B cell (primary cell): ENCODE measurements at regions not wholly inside any gene's neighbourhood (a gene's known extent, or its start where the extent isn't known, plus 50 kb on each side); places are given as distances from the start of the nearest gene placed in this dataset.
A peak's percentile ranks its signal among the peaks of the same experiment; 100 is the strongest.
"Not testable (repeated sequence)": the region's sequence is repeated elsewhere in the genome, so short reads cannot be mapped to it uniquely, and the experiment has no call there.

ENCODE experiments used
- ATAC-seq: fragments of 200-7000 bp; cut with Tn5 transposase; one replicate; pipeline ENCODE4 v1.10.0; 2021; ENCODE audit warnings: low read depth, mild to moderate bottlenecking, moderate number of reproducible peaks, moderate library complexity
- CTCF ChIA-PET: fragments of 350-600 bp; sonication (Branson Sonifier 250); formaldehyde crosslinking; loops from one replicate; lab custom pipeline; 2021; ENCODE audit warnings: antibody characterized with exemption, inconsistent platforms; lab: Charles Lee
- POLR2A ChIA-PET: fragments of 350-600 bp; sonication (Branson Sonifier 250); formaldehyde crosslinking; loops from one replicate; lab custom pipeline; 2021; ENCODE audit warnings: antibody characterized with exemption; lab: Charles Lee
- DNase-seq: peaks from one replicate; pipeline ENCODE4 v3.0.0; 2013
- H2AFZ ChIP-seq: 2 replicates; pipeline ENCODE4 v1.6.1; 2012; ENCODE audit warnings: mild to moderate bottlenecking, low read depth, low read length; ENCODE audit not compliant: insufficient read depth, poor library complexity, severe bottlenecking
- H3K27ac ChIP-seq, 2 donors: 1 replicate in 1 of 2; 2 replicates in 1 of 2; pipeline ENCODE4 v1.5.1; 2012 to 2013; ENCODE audit warnings: low read length in 2 of 2, mild to moderate bottlenecking in 2 of 2, moderate library complexity in 1 of 2
- H3K27me3 ChIP-seq, 4 experiments: fragments of 200-600 bp in 1 of 4; sonication (generic) in 1 of 4; replicated peaks in 1 of 4; 1 replicate in 2 of 4; 2 replicates in 2 of 4; pipeline versions ENCODE4 v1.6.1 to v1.7.0; 2013 to 2016; ENCODE audit warnings: low read length in 3 of 4, mild to moderate bottlenecking in 2 of 4, mixed read lengths in 1 of 4, moderate library complexity in 1 of 4; ENCODE audit not compliant: insufficient read depth in 4 of 4, control insufficient read depth in 3 of 4; ENCODE audit errors: control extremely low read depth in 1 of 4
- H3K36me3 ChIP-seq, 2 experiments: replicated peaks in 1 of 2; 1 replicate in 1 of 2; 2 replicates in 1 of 2; pipeline versions ENCODE4 v1.6.1 to v1.7.1; 2013; ENCODE audit warnings: low read length in 1 of 2; ENCODE audit not compliant: insufficient read depth in 2 of 2, control insufficient read depth in 1 of 2; ENCODE audit errors: control extremely low read depth in 1 of 2, extremely low read depth in 1 of 2
- H3K4me1 ChIP-seq, 2 donors: fragments of 200-600 bp in 1 of 2; sonication (generic) in 1 of 2; 1 replicate in 1 of 2; 2 replicates in 1 of 2; pipeline versions ENCODE4 v1.5.1 to v1.6.1; 2013 to 2017; ENCODE audit warnings: low read length in 2 of 2; ENCODE audit not compliant: control insufficient read depth in 2 of 2, insufficient read depth in 2 of 2
- H3K4me2 ChIP-seq: replicated peaks from 2 replicates; pipeline ENCODE3; 2012; ENCODE audit warnings: mild to moderate bottlenecking, low read depth, low read length; ENCODE audit not compliant: poor library complexity, severe bottlenecking
- H3K4me3 ChIP-seq, 5 experiments: fragments of 200-600 bp in 1 of 5; sonication (generic) in 1 of 5; 1 replicate in 3 of 5; 2 replicates in 2 of 5; pipeline versions ENCODE4 v1.5.1 to v1.7.0; 2011 to 2016; ENCODE audit warnings: low read length in 4 of 5, mild to moderate bottlenecking in 4 of 5, low read depth in 2 of 5, control low read depth in 1 of 5, moderate library complexity in 1 of 5; ENCODE audit not compliant: insufficient read depth in 1 of 5; ENCODE audit errors: control extremely low read depth in 1 of 5, extremely low read depth in 1 of 5
- H3K79me2 ChIP-seq: fragments of 200-600 bp; sonication (generic); one replicate; pipeline ENCODE4 v1.6.0; 2016; ENCODE audit warnings: low read length; ENCODE audit not compliant: control insufficient read depth, insufficient read depth
- H3K9ac ChIP-seq: fragments of 200-600 bp; sonication (generic); 2 replicates; pipeline ENCODE4 v1.6.1; 2017; ENCODE audit warnings: mild to moderate bottlenecking, low read length, moderate library complexity
- H3K9me3 ChIP-seq, 3 donors: one replicate each; pipeline versions ENCODE4 v1.6.1 to v1.7.1; 2013; ENCODE audit warnings: low read length in 2 of 3; ENCODE audit not compliant: control insufficient read depth in 2 of 3, insufficient read depth in 1 of 3; ENCODE audit errors: control extremely low read depth in 1 of 3
- H4K20me1 ChIP-seq: 2 replicates; pipeline ENCODE4 v1.6.0; 2012; ENCODE audit warnings: mild to moderate bottlenecking, low read length; ENCODE audit not compliant: insufficient read depth, control insufficient read depth, poor library complexity, severe bottlenecking
- H3K27ac Mint-ChIP-seq: one replicate; pipeline ENCODE4 v1.8.0; 2021; ENCODE audit warnings: mixed read lengths
- H3K27me3 Mint-ChIP-seq: one replicate; pipeline ENCODE4 v1.8.0; 2021; ENCODE audit warnings: mixed read lengths
- H3K4me1 Mint-ChIP-seq: one replicate; pipeline ENCODE4 v1.8.0; 2021; ENCODE audit warnings: mixed read lengths
- H3K4me3 Mint-ChIP-seq: one replicate; pipeline ENCODE4 v1.8.0; 2021; ENCODE audit warnings: mixed read lengths
- H3K9me3 Mint-ChIP-seq: one replicate; pipeline ENCODE4 v1.8.0; 2022; ENCODE audit warnings: mixed read lengths; ENCODE audit not compliant: insufficient read depth
- CTCF ChIP-seq: fragments of 200-600 bp; IDR thresholded peaks from one replicate; pipeline ENCODE4 v1.8.0; 2022; ENCODE audit warnings: antibody characterized with exemption, mild to moderate bottlenecking
- EZH2 ChIP-seq: IDR thresholded peaks from 2 replicates; pipeline ENCODE4 v1.6.1; 2012; ENCODE audit warnings: borderline replicate concordance, low read depth, mild to moderate bottlenecking, moderate library complexity, low read length; ENCODE audit not compliant: insufficient read depth, poor library complexity, severe bottlenecking
- WGBS: methylation state at CpG from one replicate; pipeline ENCODE4 v1.1.5; 2013; ENCODE audit warnings: missing lambda C conversion rate; ENCODE audit not compliant: insufficient coverage; 5-methylcytosine and 5-hydroxymethylcytosine counted together
- intact Hi-C: fragments of 100-400 bp; cut with micrococcal nuclease; formaldehyde crosslinking; loops from one replicate; pipeline ENCODE4 v1.10.0; 2022

GRCh38 chr1:221979444-221980032, 237.6 kb upstream of the DUSP10 start:
- Histone ChIP-seq H3K36me3 (no peaks in the 10 kb centered on the region), H3K4me2 (no peak overlapping the region), H3K4me3 (no peak overlapping the region), H2AFZ (peak overlapping the region; percentile 40), H4K20me1 (no peaks in the 10 kb centered on the region), H3K27me3 (no peaks in the 10 kb centered on the region), H3K79me2 (no peaks in the 10 kb centered on the region), H3K9me3 (no peaks in the 10 kb centered on the region), H3K27ac (no peak overlapping the region), H3K4me1 (no peaks in the 10 kb centered on the region), H3K9ac (no peak overlapping the region)
- no peak for ATAC-seq
- ChIA-PET CTCF (interaction anchor here (0.6 to 2.0 kb wide), 8 partner anchors 14 to 501 kb away, joined by 3 to 15 read pairs (median 4); partner anchors contain the start of gene DUSP10), POLR2A (no interaction called here)
- peaks cover 2% of the 10 kb centered on the region for H3K4me1 Mint-ChIP-seq
- peak; percentile 7 for DNase-seq
- H3K27ac Mint-ChIP-seq = no peak overlapping the region
- TF ChIP-seq EZH2 (no peak), CTCF (no peak)
- no peaks in the 10 kb centered on the region for H3K9me3 Mint-ChIP-seq
- H3K27me3 Mint-ChIP-seq = peaks cover 12% of the 10 kb centered on the region
- H3K4me3 Mint-ChIP-seq = no peak overlapping the region
- intact Hi-C loops = loop anchor here (1.0 to 10.0 kb wide), 2 partner anchors 45 to 237 kb away; partner anchors contain the start of gene DUSP10

GRCh38 chr1:221978631-221979334, 236.9 kb upstream of the DUSP10 start:
- H3K4me3 Mint-ChIP-seq, H3K27me3 ChIP-seq, H3K9me3 ChIP-seq, H3K9ac ChIP-seq, H3K4me1 Mint-ChIP-seq, H2AFZ ChIP-seq, H3K4me3 ChIP-seq, H3K9me3 Mint-ChIP-seq, POLR2A ChIA-PET, H3K27ac ChIP-seq, ATAC-seq, H3K79me2 ChIP-seq, H3K4me1 ChIP-seq, H3K27ac Mint-ChIP-seq, H3K36me3 ChIP-seq, H3K4me2 ChIP-seq, H4K20me1 ChIP-seq, DNase-seq: not testable (repeated sequence)
- intact Hi-C loops = loop anchor here (1.0 kb wide), 1 partner anchor 236 kb away; the partner anchor contains the start of gene DUSP10
- peaks cover 12% of the 10 kb centered on the region for H3K27me3 Mint-ChIP-seq
- 98% methylated on average over 5 of the region's 9 CpGs for WGBS
- CTCF ChIA-PET = interaction anchor here (0.6 to 2.0 kb wide), 6 partner anchors 14 to 501 kb away, joined by 3 to 15 read pairs (median 4); partner anchors contain the start of gene DUSP10

- H2AFZ ChIP-seq, H3K79me2 ChIP-seq, intact Hi-C loops, POLR2A ChIA-PET, H3K27me3 ChIP-seq, H3K4me1 ChIP-seq, H4K20me1 ChIP-seq, H3K36me3 ChIP-seq, CTCF ChIA-PET, ATAC-seq, H3K27me3 Mint-ChIP-seq, H3K9ac ChIP-seq, H3K4me1 Mint-ChIP-seq, DNase-seq, H3K27ac Mint-ChIP-seq, H3K27ac ChIP-seq, H3K9me3 Mint-ChIP-seq, H3K4me2 ChIP-seq, H3K4me3 ChIP-seq, H3K9me3 ChIP-seq, H3K4me3 Mint-ChIP-seq: not testable (repeated sequence)
- WGBS = no CpG with 5 or more reads among the region's 3 CpGs
Measured at GRCh38 chr1:221973787-221974186, 231.9 kb upstream of the DUSP10 start.
